HepG2 (cell line): ENCODE measurements at regions not wholly inside any gene's neighbourhood (a gene's known extent, or its start where the extent isn't known, plus 50 kb on each side); places are given as distances from the start of the nearest gene placed in this dataset.

ENCODE experiments used
- ATAC-seq: fragments of 200-7000 bp; cut with Tn5 transposase; 3 replicates; pipeline ENCODE4 v1.9.1; 2020; ENCODE audit warnings: mild to moderate bottlenecking, moderate library complexity
- BruUV-seq: library from RNA; stranded (reverse); fragments of 400-500 nt; replicated peaks from 2 replicates; lab custom pipeline; 2021; lab: Mats Ljungman, UMichigan
- CTCF ChIA-PET: fragments of 300-600 bp; formaldehyde crosslinking; extraction: SDS; loops from one replicate; lab custom pipeline; 2021; ENCODE audit warnings: low total read pairs, inconsistent platforms, low intra/inter-chr PET ratio; lab: Yijun Ruan, JAX
- POLR2A ChIA-PET: fragments of 350-600 bp; sonication (Branson Sonifier 250); formaldehyde crosslinking; loops from one replicate; lab custom pipeline; 2020; ENCODE audit warnings: antibody characterized with exemption, inconsistent platforms; lab: Yijun Ruan, JAX
- DNase-seq: peaks from one replicate; pipeline ENCODE4 v3.0.0-alpha.2; 2015; ENCODE audit warnings: low spot score
- FAIRE-seq: peaks from 3 replicates; lab custom pipeline; 2011; peaks lifted over from hg19 to GRCh38; lab: Jason Lieb, UNC
- H2AFZ ChIP-seq: one replicate; pipeline ENCODE4 v1.6.1; 2011; ENCODE audit warnings: low read length, inconsistent platforms
- H3K27ac ChIP-seq: fragments of 300-600 bp; 3 replicates; pipeline ENCODE4 v1.8.0; 2011; ENCODE audit warnings: mixed run types, mild to moderate bottlenecking, mixed read lengths, low read length, inconsistent platforms; ENCODE audit not compliant: insufficient read depth; ENCODE audit errors: extremely low read length
- H3K27me3 ChIP-seq, 2 experiments: fragments of 200-600 bp in 1 of 2; 2 replicates in 1 of 2; 3 replicates in 1 of 2; pipeline versions ENCODE4 v1.6.0 to v1.8.0; 2011; ENCODE audit warnings: low read length in 2 of 2, mild to moderate bottlenecking in 2 of 2, moderate library complexity in 2 of 2, inconsistent platforms in 1 of 2; ENCODE audit not compliant: insufficient read depth in 2 of 2, control insufficient read depth in 1 of 2
- H3K36me3 ChIP-seq, 2 experiments: fragments of 200-600 bp in 1 of 2; replicated peaks in 1 of 2; 2 replicates in 1 of 2; 3 replicates in 1 of 2; pipeline versions ENCODE4 v1.5.1 to v1.8.0; 2011; ENCODE audit warnings: low read length in 2 of 2, inconsistent platforms in 1 of 2; ENCODE audit not compliant: insufficient read depth in 2 of 2, control insufficient read depth in 1 of 2
- H3K4me1 ChIP-seq: 2 replicates; pipeline ENCODE4 v1.5.1; 2012; ENCODE audit warnings: low read length, inconsistent platforms; ENCODE audit not compliant: insufficient read depth
- H3K4me2 ChIP-seq: 2 replicates; pipeline ENCODE4 v1.6.0; 2011; ENCODE audit warnings: low read depth, low read length, inconsistent platforms
- H3K4me3 ChIP-seq, 3 experiments: fragments of 200-600 bp in 1 of 3; sonication (generic), shearing (Covaris generic) in 1 of 3; replicated peaks in 1 of 3; 2 replicates each; pipeline ENCODE4 v1.5.1; 2011 to 2016; ENCODE audit warnings: low read length in 3 of 3, inconsistent platforms in 2 of 3, low read depth in 2 of 3, mild to moderate bottlenecking in 2 of 3, control low read depth in 1 of 3, mixed read lengths in 1 of 3; ENCODE audit not compliant: insufficient read depth in 1 of 3
- H3K79me2 ChIP-seq: one replicate; pipeline ENCODE4 v1.6.1; 2011; ENCODE audit warnings: low read length, inconsistent platforms; ENCODE audit not compliant: insufficient read depth
- H3K9ac ChIP-seq: 2 replicates; pipeline ENCODE4 v1.6.0; 2011; ENCODE audit warnings: mild to moderate bottlenecking, low read depth, low read length, inconsistent platforms; ENCODE audit not compliant: insufficient read depth
- H3K9me3 ChIP-seq: 2 replicates; pipeline ENCODE4 v1.5.1; 2012; ENCODE audit warnings: mild to moderate bottlenecking, low read length
- H4K20me1 ChIP-seq: 2 replicates; pipeline ENCODE4 v1.6.0; 2011; ENCODE audit warnings: inconsistent platforms, mild to moderate bottlenecking, low read length, moderate library complexity; ENCODE audit not compliant: insufficient read depth
- BCLAF1 ChIP-seq: fragments of 450-650 bp; IDR thresholded peaks from 2 replicates; pipeline ENCODE4 v1.6.1; 2017; ENCODE audit warnings: mild to moderate bottlenecking
- BHLHE40 ChIP-seq: IDR thresholded peaks from 2 replicates; pipeline ENCODE4 v1.6.1; 2011; ENCODE audit warnings: low read length, improper control_type of control experiment
- LRRFIP1 ChIP-seq: sonication (generic); formaldehyde crosslinking; conservative IDR thresholded peaks from 2 replicates; pipeline ENCODE4 v1.4.0; 2020; ENCODE audit warnings: missing genetic modification reagents
- MYPOP ChIP-seq: sonication (generic); formaldehyde crosslinking; IDR thresholded peaks from 2 replicates; pipeline ENCODE4 v1.8.1; 2023; ENCODE audit warnings: mild to moderate bottlenecking, moderate library complexity, missing genetic modification reagents
- NBN ChIP-seq: fragments of 450-650 bp; conservative IDR thresholded peaks from 2 replicates; pipeline ENCODE4 v1.6.1; 2017
- POLR2AphosphoS2 ChIP-seq: IDR thresholded peaks from 2 replicates; pipeline ENCODE4 v1.6.1; 2011; ENCODE audit warnings: low read depth, low read length, improper control_type of control experiment
- ZNF30 ChIP-seq: sonication (generic); formaldehyde crosslinking; IDR thresholded peaks from 2 replicates; pipeline ENCODE4 v1.5.0; 2020; ENCODE audit warnings: mild to moderate bottlenecking, missing genetic modification reagents
- ZNF414 ChIP-seq: sonication (generic); formaldehyde crosslinking; IDR thresholded peaks from 2 replicates; pipeline ENCODE4 v1.5.0; 2020; ENCODE audit warnings: missing genetic modification reagents
- WGBS: methylation state at CpG from one replicate; pipeline ENCODE4 v1.1.6; 2017; ENCODE audit warnings: low lambda C conversion rate; 5-methylcytosine and 5-hydroxymethylcytosine counted together
- in situ Hi-C: cut with HindIII; loops from 2 replicates; pipeline ENCODE4 v1.10.0; 2017; ENCODE audit warnings: low pct_unique_long_range_greater_than_20kb; ENCODE audit not compliant: extremely low pct_ligation_motif_present
- intact Hi-C: fragments of 100-400 bp; cut with micrococcal nuclease; formaldehyde crosslinking; loops from one replicate; pipeline ENCODE4 v1.10.0; 2022; ENCODE audit not compliant: unreplicated experiment

GRCh38 chr3:147934451-147935180, 525.5 kb downstream of the ZIC1 start:
- CTCF ChIA-PET: no interaction called here
- no peak for FAIRE-seq

More at GRCh38 chr3:147934451-147935180, 525.5 kb downstream of the ZIC1 start:
- BruUV-seq: no TSS peak
- no peaks in the 10 kb centered on the region for H3K4me1 ChIP-seq
- no peak overlapping the region for H3K9ac ChIP-seq
- intact Hi-C loops: no loop called here
- 4% methylated on average over 4 of the region's 4 CpGs for WGBS
- H3K27me3 ChIP-seq: no peaks in the 10 kb centered on the region
- ATAC-seq: no peak
- no peak overlapping the region for H3K4me2 ChIP-seq
- no peaks in the 10 kb centered on the region for H3K36me3 ChIP-seq
- in situ Hi-C loops: no loop called here
- TF ChIP-seq MYPOP: no peak
- no peak for TF ChIP-seq NBN
- TF ChIP-seq BHLHE40: no peak
- TF ChIP-seq BCLAF1: no peak
- no peak for TF ChIP-seq ZNF30
- no peak for TF ChIP-seq LRRFIP1 (CRISPR knock-in tag)
- no peak for TF ChIP-seq POLR2AphosphoS2
- TF ChIP-seq ZNF414 (CRISPR knock-in tag): no peak
- TF ChIP-seq, all 625 proteins: peak for 0
- H3K79me2 ChIP-seq: no peaks in the 10 kb centered on the region
- DNase-seq: no peak
- H4K20me1 ChIP-seq: no peaks in the 10 kb centered on the region
- no peak overlapping the region for H2AFZ ChIP-seq
- no peak overlapping the region for H3K4me3 ChIP-seq
- no peak overlapping the region for H3K27ac ChIP-seq
- POLR2A ChIA-PET: no interaction called here
- no peaks in the 10 kb centered on the region for H3K9me3 ChIP-seq
